WTC11 (cell line): ENCODE measurements at regions not wholly inside any gene's neighbourhood (a gene's known extent, or its start where the extent isn't known, plus 50 kb on each side); places are given as distances from the start of the nearest gene placed in this dataset.

ENCODE experiments used
- ATAC-seq: fragments of 200-7000 bp; cut with Tn5 transposase; 2 replicates; pipeline ENCODE4 v1.10.0; 2021; ENCODE audit warnings: mild to moderate bottlenecking, moderate library complexity
- CTCF ChIA-PET: fragments of 300-600 bp; sonication (Branson Sonifier 250); formaldehyde crosslinking; loops from one replicate; lab custom pipeline; 2021; ENCODE audit warnings: antibody characterized with exemption; lab: Charles Lee
- POLR2A ChIA-PET: fragments of 350-600 bp; sonication (Branson Sonifier 250); formaldehyde crosslinking; loops from one replicate; lab custom pipeline; 2021; ENCODE audit warnings: antibody characterized with exemption; lab: Charles Lee
- DNase-seq: peaks from one replicate; pipeline ENCODE4 v3.0.0; 2021; ENCODE audit warnings: low spot score
- H3K27ac Mint-ChIP-seq: 2 replicates; pipeline ENCODE4 v1.8.0; 2021; ENCODE audit warnings: mixed read lengths
- H3K27me3 Mint-ChIP-seq: 2 replicates; pipeline ENCODE4 v1.8.0; 2021; ENCODE audit warnings: low read depth, mild to moderate bottlenecking, moderate library complexity, mixed read lengths
- H3K36me3 Mint-ChIP-seq: 2 replicates; pipeline ENCODE4 v1.8.0; 2021; ENCODE audit warnings: mixed read lengths
- H3K4me1 Mint-ChIP-seq: 2 replicates; pipeline ENCODE4 v1.8.0; 2022; ENCODE audit warnings: mixed read lengths
- H3K4me3 Mint-ChIP-seq: 2 replicates; pipeline ENCODE4 v1.8.0; 2021; ENCODE audit warnings: mild to moderate bottlenecking, moderate library complexity, mixed read lengths
- H3K9me3 Mint-ChIP-seq: 2 replicates; pipeline ENCODE4 v1.8.0; 2021; ENCODE audit warnings: mixed read lengths
- ATF2 ChIP-seq: sonication (generic); formaldehyde crosslinking; IDR thresholded peaks from 2 replicates; pipeline ENCODE4 v1.8.1; 2022; ENCODE audit warnings: low read depth, missing genetic modification reagents, borderline replicate concordance
- CDX4 ChIP-seq: fragments of 250-450 bp; sonication (Bioruptor Pico); IDR thresholded peaks from 2 replicates; pipeline ENCODE4 v1.9.0; 2021; ENCODE audit warnings: moderate library complexity, mild to moderate bottlenecking, inconsistent platforms, borderline replicate concordance
- E2F5 ChIP-seq: sonication (generic); formaldehyde crosslinking; IDR thresholded peaks from 2 replicates; pipeline ENCODE4 v1.8.1; 2022; ENCODE audit warnings: mild to moderate bottlenecking, moderate library complexity, missing genetic modification reagents
- FOXK1 ChIP-seq: sonication (generic); formaldehyde crosslinking; IDR thresholded peaks from 2 replicates; pipeline ENCODE4 v1.8.0; 2022; ENCODE audit warnings: mild to moderate bottlenecking, moderate library complexity, missing genetic modification reagents
- GRHL2 ChIP-seq: fragments of 250-450 bp; sonication (Bioruptor Pico); IDR thresholded peaks from 2 replicates; pipeline ENCODE4 v1.8.0; 2022; ENCODE audit warnings: mild to moderate bottlenecking, moderate library complexity; ENCODE audit not compliant: insufficient replicate concordance, severe bottlenecking
- GTF2I ChIP-seq: fragments of 250-450 bp; sonication (Bioruptor Pico); conservative IDR thresholded peaks from 2 replicates; pipeline ENCODE4 v1.4.0; 2021; ENCODE audit warnings: mild to moderate bottlenecking
- JAZF1 ChIP-seq: fragments of 250-450 bp; sonication (Bioruptor Pico); IDR thresholded peaks from 2 replicates; pipeline ENCODE4 v1.9.0; 2021; ENCODE audit warnings: moderate library complexity, mild to moderate bottlenecking, inconsistent platforms
- JUN ChIP-seq: sonication (generic); formaldehyde crosslinking; IDR thresholded peaks from 2 replicates; pipeline ENCODE4 v1.8.0; 2023; ENCODE audit warnings: mild to moderate bottlenecking, missing genetic modification reagents
- KAT7 ChIP-seq: sonication (generic); formaldehyde crosslinking; IDR thresholded peaks from 2 replicates; pipeline ENCODE4 v1.8.1; 2023; ENCODE audit warnings: missing genetic modification reagents, mild to moderate bottlenecking, borderline replicate concordance
- MXD4 ChIP-seq: fragments of 250-450 bp; sonication (Bioruptor Pico); IDR thresholded peaks from 2 replicates; pipeline ENCODE4 v1.8.0; 2021; ENCODE audit warnings: mild to moderate bottlenecking, moderate library complexity, borderline replicate concordance
- NR3C1 ChIP-seq: sonication (generic); formaldehyde crosslinking; conservative IDR thresholded peaks from 2 replicates; pipeline ENCODE4 v1.8.1; 2023; ENCODE audit warnings: low read depth, mild to moderate bottlenecking, missing genetic modification reagents
- RELA ChIP-seq: sonication (generic); formaldehyde crosslinking; IDR thresholded peaks from 2 replicates; pipeline ENCODE4 v1.8.1; 2022; ENCODE audit warnings: missing genetic modification reagents, mild to moderate bottlenecking, borderline replicate concordance
- RORB ChIP-seq: fragments of 250-450 bp; sonication (Bioruptor Pico); IDR thresholded peaks from 2 replicates; pipeline ENCODE4 v1.9.0; 2021; ENCODE audit warnings: mild to moderate bottlenecking
- ZNF121 ChIP-seq: sonication (generic); formaldehyde crosslinking; IDR thresholded peaks from 2 replicates; pipeline ENCODE4 v1.8.0; 2023; ENCODE audit warnings: missing genetic modification reagents
- ZNF263 ChIP-seq: sonication (generic); formaldehyde crosslinking; IDR thresholded peaks from 2 replicates; pipeline ENCODE4 v1.8.1; 2022; ENCODE audit warnings: low read depth, mild to moderate bottlenecking, moderate library complexity, missing genetic modification reagents
- ZNF396 ChIP-seq: fragments of 250-450 bp; sonication (Bioruptor Pico); IDR thresholded peaks from 2 replicates; pipeline ENCODE4 v1.8.0; 2021; ENCODE audit warnings: mild to moderate bottlenecking, moderate library complexity, borderline replicate concordance
- ZSCAN18 ChIP-seq: fragments of 250-450 bp; sonication (Bioruptor Pico); IDR thresholded peaks from 2 replicates; pipeline ENCODE4 v2.1.2; 2022; ENCODE audit warnings: mild to moderate bottlenecking, moderate library complexity
- TF ChIP-seq, protein P1 (sequence below): sonication (generic); formaldehyde crosslinking; IDR thresholded peaks from 2 replicates; pipeline ENCODE4 v1.8.1; 2022; ENCODE audit warnings: low read depth, mild to moderate bottlenecking, moderate library complexity, missing genetic modification reagents, borderline replicate concordance
- TF ChIP-seq, protein P2 (sequence below): sonication (generic); formaldehyde crosslinking; IDR thresholded peaks from 2 replicates; pipeline ENCODE4 v1.8.1; 2023; ENCODE audit warnings: mild to moderate bottlenecking, missing genetic modification reagents, borderline replicate concordance
- TF ChIP-seq, protein P3 (sequence below): sonication (generic); formaldehyde crosslinking; IDR thresholded peaks from 2 replicates; pipeline ENCODE4 v1.8.1; 2022; ENCODE audit warnings: missing genetic modification reagents, borderline replicate concordance
- TF ChIP-seq, protein P4 (sequence below): fragments of 250-450 bp; sonication (Bioruptor Pico); IDR thresholded peaks from 2 replicates; pipeline ENCODE4 v1.8.0; 2021; ENCODE audit warnings: mild to moderate bottlenecking

- no peak for TF ChIP-seq E2F5 (CRISPR knock-in tag)
- TF ChIP-seq CDX4 (CRISPR knock-in tag) = no peak
- no peak for TF ChIP-seq MXD4 (CRISPR knock-in tag)
- no peak for TF ChIP-seq GRHL2 (CRISPR knock-in tag)
- TF ChIP-seq GTF2I (CRISPR knock-in tag) = no peak
- TF ChIP-seq, protein P1, sequence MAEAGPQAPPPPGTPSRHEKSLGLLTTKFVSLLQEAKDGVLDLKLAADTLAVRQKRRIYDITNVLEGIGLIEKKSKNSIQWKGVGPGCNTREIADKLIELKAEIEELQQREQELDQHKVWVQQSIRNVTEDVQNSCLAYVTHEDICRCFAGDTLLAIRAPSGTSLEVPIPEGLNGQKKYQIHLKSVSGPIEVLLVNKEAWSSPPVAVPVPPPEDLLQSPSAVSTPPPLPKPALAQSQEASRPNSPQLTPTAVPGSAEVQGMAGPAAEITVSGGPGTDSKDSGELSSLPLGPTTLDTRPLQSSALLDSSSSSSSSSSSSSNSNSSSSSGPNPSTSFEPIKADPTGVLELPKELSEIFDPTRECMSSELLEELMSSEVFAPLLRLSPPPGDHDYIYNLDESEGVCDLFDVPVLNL (CRISPR knock-in tag) = no peak
- TF ChIP-seq JUN (CRISPR knock-in tag) = no peak
These were observed 437.0 kb downstream of the MATN1 start (continued) for GRCh38 chr1:30286241-30286987.

GRCh38 chr1:30285501-30285932 lies 437.9 kb downstream of the MATN1 start:
- Mint-ChIP-seq H3K9me3 (no peaks in the 10 kb centered on the region), H3K4me1 (no peaks in the 10 kb centered on the region)

More at GRCh38 chr1:30285501-30285932, 437.9 kb downstream of the MATN1 start:
- no peaks in the 10 kb centered on the region for H3K27me3 Mint-ChIP-seq
- TF ChIP-seq RELA (CRISPR knock-in tag) (no peak), ZNF121 (CRISPR knock-in tag) (no peak), NR3C1 (CRISPR knock-in tag) (no peak), FOXK1 (no peak), ATF2 (CRISPR knock-in tag) (no peak), ZSCAN18 (CRISPR knock-in tag) (no peak), ZNF396 (CRISPR knock-in tag) (no peak), ZNF263 (CRISPR knock-in tag) (no peak), JAZF1 (CRISPR knock-in tag) (no peak), KAT7 (CRISPR knock-in tag) (no peak), RORB (CRISPR knock-in tag) (no peak), CDX4 (CRISPR knock-in tag) (no peak), MXD4 (CRISPR knock-in tag) (no peak)
- TF ChIP-seq, protein P2, sequence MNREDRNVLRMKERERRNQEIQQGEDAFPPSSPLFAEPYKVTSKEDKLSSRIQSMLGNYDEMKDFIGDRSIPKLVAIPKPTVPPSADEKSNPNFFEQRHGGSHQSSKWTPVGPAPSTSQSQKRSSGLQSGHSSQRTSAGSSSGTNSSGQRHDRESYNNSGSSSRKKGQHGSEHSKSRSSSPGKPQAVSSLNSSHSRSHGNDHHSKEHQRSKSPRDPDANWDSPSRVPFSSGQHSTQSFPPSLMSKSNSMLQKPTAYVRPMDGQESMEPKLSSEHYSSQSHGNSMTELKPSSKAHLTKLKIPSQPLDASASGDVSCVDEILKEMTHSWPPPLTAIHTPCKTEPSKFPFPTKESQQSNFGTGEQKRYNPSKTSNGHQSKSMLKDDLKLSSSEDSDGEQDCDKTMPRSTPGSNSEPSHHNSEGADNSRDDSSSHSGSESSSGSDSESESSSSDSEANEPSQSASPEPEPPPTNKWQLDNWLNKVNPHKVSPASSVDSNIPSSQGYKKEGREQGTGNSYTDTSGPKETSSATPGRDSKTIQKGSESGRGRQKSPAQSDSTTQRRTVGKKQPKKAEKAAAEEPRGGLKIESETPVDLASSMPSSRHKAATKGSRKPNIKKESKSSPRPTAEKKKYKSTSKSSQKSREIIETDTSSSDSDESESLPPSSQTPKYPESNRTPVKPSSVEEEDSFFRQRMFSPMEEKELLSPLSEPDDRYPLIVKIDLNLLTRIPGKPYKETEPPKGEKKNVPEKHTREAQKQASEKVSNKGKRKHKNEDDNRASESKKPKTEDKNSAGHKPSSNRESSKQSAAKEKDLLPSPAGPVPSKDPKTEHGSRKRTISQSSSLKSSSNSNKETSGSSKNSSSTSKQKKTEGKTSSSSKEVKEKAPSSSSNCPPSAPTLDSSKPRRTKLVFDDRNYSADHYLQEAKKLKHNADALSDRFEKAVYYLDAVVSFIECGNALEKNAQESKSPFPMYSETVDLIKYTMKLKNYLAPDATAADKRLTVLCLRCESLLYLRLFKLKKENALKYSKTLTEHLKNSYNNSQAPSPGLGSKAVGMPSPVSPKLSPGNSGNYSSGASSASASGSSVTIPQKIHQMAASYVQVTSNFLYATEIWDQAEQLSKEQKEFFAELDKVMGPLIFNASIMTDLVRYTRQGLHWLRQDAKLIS (CRISPR knock-in tag) = no peak
- TF ChIP-seq, protein P3, sequence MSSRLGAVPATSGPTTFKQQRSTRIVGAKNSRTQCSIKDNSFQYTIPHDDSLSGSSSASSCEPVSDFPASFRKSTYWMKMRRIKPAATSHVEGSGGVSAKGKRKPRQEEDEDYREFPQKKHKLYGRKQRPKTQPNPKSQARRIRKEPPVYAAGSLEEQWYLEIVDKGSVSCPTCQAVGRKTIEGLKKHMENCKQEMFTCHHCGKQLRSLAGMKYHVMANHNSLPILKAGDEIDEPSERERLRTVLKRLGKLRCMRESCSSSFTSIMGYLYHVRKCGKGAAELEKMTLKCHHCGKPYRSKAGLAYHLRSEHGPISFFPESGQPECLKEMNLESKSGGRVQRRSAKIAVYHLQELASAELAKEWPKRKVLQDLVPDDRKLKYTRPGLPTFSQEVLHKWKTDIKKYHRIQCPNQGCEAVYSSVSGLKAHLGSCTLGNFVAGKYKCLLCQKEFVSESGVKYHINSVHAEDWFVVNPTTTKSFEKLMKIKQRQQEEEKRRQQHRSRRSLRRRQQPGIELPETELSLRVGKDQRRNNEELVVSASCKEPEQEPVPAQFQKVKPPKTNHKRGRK (CRISPR knock-in tag) = no peak
- TF ChIP-seq, protein P4, sequence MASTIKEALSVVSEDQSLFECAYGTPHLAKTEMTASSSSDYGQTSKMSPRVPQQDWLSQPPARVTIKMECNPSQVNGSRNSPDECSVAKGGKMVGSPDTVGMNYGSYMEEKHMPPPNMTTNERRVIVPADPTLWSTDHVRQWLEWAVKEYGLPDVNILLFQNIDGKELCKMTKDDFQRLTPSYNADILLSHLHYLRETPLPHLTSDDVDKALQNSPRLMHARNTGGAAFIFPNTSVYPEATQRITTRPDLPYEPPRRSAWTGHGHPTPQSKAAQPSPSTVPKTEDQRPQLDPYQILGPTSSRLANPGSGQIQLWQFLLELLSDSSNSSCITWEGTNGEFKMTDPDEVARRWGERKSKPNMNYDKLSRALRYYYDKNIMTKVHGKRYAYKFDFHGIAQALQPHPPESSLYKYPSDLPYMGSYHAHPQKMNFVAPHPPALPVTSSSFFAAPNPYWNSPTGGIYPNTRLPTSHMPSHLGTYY (CRISPR knock-in tag) = no peak
- no peak for ATAC-seq
- DNase-seq = no peak
- POLR2A ChIA-PET = no interaction called here
- H3K4me3 Mint-ChIP-seq = no peak overlapping the region
- CTCF ChIA-PET = no interaction called here
- no peak overlapping the region for H3K27ac Mint-ChIP-seq
- H3K36me3 Mint-ChIP-seq = no peaks in the 10 kb centered on the region
